ENCODE measurements at regions not wholly inside any gene's neighbourhood (a gene's known extent, or its start where the extent isn't known, plus 50 kb on each side); places are given as distances from the start of the nearest gene placed in this dataset.

- DNase-seq (no peak), ATAC-seq (no peak)
- Mint-ChIP-seq H3K27ac (no peak overlapping the region), H3K4me3 (no peak overlapping the region), H3K27me3 (peaks cover 0 to 2% (median 0%) of the 10 kb centered on the region in 5 donors), H3K9me3 (no peaks in the 10 kb centered on the region), H3K36me3 (no peaks in the 10 kb centered on the region), H3K4me1 (peaks cover 0 to 6% (median 0%) of the 10 kb centered on the region in 4 donors)
- POLR2A ChIA-PET = no interaction called here
Measured at GRCh38 chr2:37523814-37524362, 147.6 kb downstream of the CDC42EP3 start.

GRCh38 chr2:37526323-37526722 lies 145.1 kb downstream of the CDC42EP3 start:
- H3K4me3 Mint-ChIP-seq = no peak overlapping the region
- no peaks in the 10 kb centered on the region for H3K9me3 Mint-ChIP-seq
- no peak for ATAC-seq
- POLR2A ChIA-PET = no interaction called here
- peaks cover 0 to 3% (median 0%) of the 10 kb centered on the region in 3 donors for H3K36me3 Mint-ChIP-seq
- no peak overlapping the region for H3K27ac Mint-ChIP-seq
- peaks cover 0 to 2% (median 0%) of the 10 kb centered on the region in 5 donors for H3K27me3 Mint-ChIP-seq
- no peak for DNase-seq
- H3K4me1 Mint-ChIP-seq = peaks cover 0 to 6% (median 0%) of the 10 kb centered on the region in 4 donors

- peaks cover 0 to 3% (median 0%) of the 10 kb centered on the region in 3 donors for H3K36me3 Mint-ChIP-seq
- no peaks in the 10 kb centered on the region for H3K9me3 Mint-ChIP-seq
- H3K27ac Mint-ChIP-seq = peak overlapping the region in 1 of 10 donors; percentile 10
- H3K4me1 Mint-ChIP-seq = peaks cover 0 to 6% (median 0%) of the 10 kb centered on the region in 4 donors
- POLR2A ChIA-PET = no interaction called here
- DNase-seq = no peak
- no peak for ATAC-seq
- H3K27me3 Mint-ChIP-seq = peaks cover 0 to 2% (median 0%) of the 10 kb centered on the region in 5 donors
- no peak overlapping the region for H3K4me3 Mint-ChIP-seq
Measured at GRCh38 chr2:37526856-37527255, 144.6 kb downstream of the CDC42EP3 start.

- H3K4me1 Mint-ChIP-seq = peaks cover 0 to 6% (median 0%) of the 10 kb centered on the region in 4 donors
- H3K4me3 Mint-ChIP-seq = no peak overlapping the region
- ATAC-seq (no peak), DNase-seq (no peak)
- H3K36me3 Mint-ChIP-seq = peaks cover 0 to 3% (median 0%) of the 10 kb centered on the region in 3 donors
- POLR2A ChIA-PET = interaction anchor here (0.7 kb wide), 1 partner anchor 137 kb away, joined by 6 read pairs; no protein-coding TSS in a partner anchor
- H3K9me3 Mint-ChIP-seq = no peaks in the 10 kb centered on the region
- no peak overlapping the region for H3K27ac Mint-ChIP-seq
- peaks cover 0 to 2% (median 0%) of the 10 kb centered on the region in 5 donors for H3K27me3 Mint-ChIP-seq
Measured at GRCh38 chr2:37527361-37527760, 144.1 kb downstream of the CDC42EP3 start.

GRCh38 chr2:37529830-37530415 lies 141.5 kb downstream of the CDC42EP3 start:
- peaks cover 0 to 3% (median 0%) of the 10 kb centered on the region in 3 donors for H3K36me3 Mint-ChIP-seq
- DNase-seq = no peak
- peaks cover 0 to 6% (median 0%) of the 10 kb centered on the region in 4 donors for H3K4me1 Mint-ChIP-seq
- no peak overlapping the region for H3K4me3 Mint-ChIP-seq
- H3K27me3 Mint-ChIP-seq = peaks cover 0 to 2% (median 0%) of the 10 kb centered on the region in 5 donors
- no peak for ATAC-seq
- H3K9me3 Mint-ChIP-seq = no peaks in the 10 kb centered on the region
- POLR2A ChIA-PET = interaction anchor here (0.5 kb wide), 1 partner anchor 745 kb away, joined by 6 read pairs; no protein-coding TSS in a partner anchor
- no peak overlapping the region for H3K27ac Mint-ChIP-seq

- Mint-ChIP-seq H3K27me3 (no peaks in the 10 kb centered on the region), H3K36me3 (peaks cover 0 to 3% (median 0%) of the 10 kb centered on the region in 3 donors), H3K9me3 (no peaks in the 10 kb centered on the region), H3K27ac (no peak overlapping the region), H3K4me3 (no peak overlapping the region), H3K4me1 (peaks cover 0 to 3% (median 2%) of the 10 kb centered on the region in 4 donors)
- POLR2A ChIA-PET = no interaction called here
- ATAC-seq (no peak), DNase-seq (no peak)
Measured at GRCh38 chr2:37532503-37532902, 138.9 kb downstream of the CDC42EP3 start.

DNA sequence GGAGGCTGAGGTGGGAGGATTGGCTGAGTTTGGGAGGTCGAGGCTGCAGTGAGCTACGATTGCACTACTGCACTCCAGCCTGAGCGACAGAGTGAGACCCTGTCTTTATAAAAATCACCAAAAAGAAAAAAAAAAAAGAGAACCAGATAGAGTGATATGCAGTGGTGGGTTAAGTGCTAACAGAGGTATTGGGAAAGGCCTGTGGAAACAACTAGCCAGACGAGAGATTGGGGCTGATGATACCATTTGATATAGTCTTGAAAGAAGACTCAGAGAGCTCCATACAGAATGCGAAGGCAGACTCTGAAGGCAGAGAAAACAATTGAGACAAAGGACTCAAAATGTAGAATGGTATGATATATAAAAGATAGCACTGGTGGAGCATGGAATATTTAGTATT lies 134.1 kb downstream of the CDC42EP3 start:
- Mint-ChIP-seq H3K4me3 (no peak overlapping the region), H3K4me1 (peaks cover 0 to 3% (median 1%) of the 10 kb centered on the region in 4 donors), H3K27ac (peak overlapping the region in 2 of 10 donors; percentile 51 to 67), H3K9me3 (peaks cover 0 to 4% (median 0%) of the 10 kb centered on the region in 9 donors), H3K27me3 (peaks cover 0 to 3% (median 0%) of the 10 kb centered on the region in 5 donors), H3K36me3 (peaks cover 0 to 4% (median 0%) of the 10 kb centered on the region in 3 donors)
- ATAC-seq (no peak), DNase-seq (no peak)
- POLR2A ChIA-PET = no interaction called here

GRCh38 chr2:37541516-37541915 lies 129.9 kb downstream of the CDC42EP3 start:
- DNase-seq (no peak), ATAC-seq (no peak)
- peaks cover 0 to 4% (median 0%) of the 10 kb centered on the region in 9 donors for H3K9me3 Mint-ChIP-seq
- H3K27ac Mint-ChIP-seq = no peak overlapping the region
- H3K27me3 Mint-ChIP-seq = peaks cover 0 to 4% (median 0%) of the 10 kb centered on the region in 5 donors
- peaks cover 0 to 4% (median 0%) of the 10 kb centered on the region in 3 donors for H3K36me3 Mint-ChIP-seq
- H3K4me1 Mint-ChIP-seq = peaks cover 0 to 3% (median 2%) of the 10 kb centered on the region in 4 donors
- H3K4me3 Mint-ChIP-seq = no peak overlapping the region
- POLR2A ChIA-PET = no interaction called here

DNA sequence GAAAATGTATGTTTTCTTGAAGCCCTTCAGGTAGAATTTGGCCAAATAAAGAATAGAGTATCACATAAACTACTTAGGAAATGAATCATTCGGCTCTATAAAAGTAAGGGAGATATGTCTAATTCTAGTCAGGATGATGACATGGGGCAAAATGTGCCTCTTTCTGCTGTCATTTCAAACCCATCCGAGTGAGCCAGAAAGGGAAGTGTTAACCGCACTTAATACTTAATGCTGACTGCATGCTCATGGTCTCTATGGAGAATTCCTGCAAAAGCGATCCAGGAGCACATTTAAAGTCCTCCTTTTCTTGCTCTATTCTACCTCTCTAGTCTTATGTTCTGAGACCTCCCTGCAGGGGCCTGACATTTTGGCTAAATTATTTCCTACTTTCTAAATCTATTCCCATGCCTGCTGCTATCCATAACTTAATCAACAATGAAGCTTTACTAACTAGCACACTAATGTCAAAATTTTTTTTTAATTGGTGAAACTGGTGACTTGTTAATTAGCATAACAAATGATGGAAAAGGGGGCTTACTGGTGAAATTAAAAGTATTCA lies 127.4 kb downstream of the CDC42EP3 start:
- POLR2A ChIA-PET = no interaction called here
- Mint-ChIP-seq H3K4me3 (no peak overlapping the region), H3K27ac (no peak overlapping the region), H3K27me3 (peaks cover 0 to 4% (median 0%) of the 10 kb centered on the region in 5 donors), H3K36me3 (peaks cover 0 to 4% (median 0%) of the 10 kb centered on the region in 3 donors), H3K4me1 (peaks cover 0 to 9% (median 4%) of the 10 kb centered on the region in 4 donors), H3K9me3 (peaks cover 0 to 3% (median 0%) of the 10 kb centered on the region in 9 donors)
- ATAC-seq = no peak
- no peak for DNase-seq

DNA sequence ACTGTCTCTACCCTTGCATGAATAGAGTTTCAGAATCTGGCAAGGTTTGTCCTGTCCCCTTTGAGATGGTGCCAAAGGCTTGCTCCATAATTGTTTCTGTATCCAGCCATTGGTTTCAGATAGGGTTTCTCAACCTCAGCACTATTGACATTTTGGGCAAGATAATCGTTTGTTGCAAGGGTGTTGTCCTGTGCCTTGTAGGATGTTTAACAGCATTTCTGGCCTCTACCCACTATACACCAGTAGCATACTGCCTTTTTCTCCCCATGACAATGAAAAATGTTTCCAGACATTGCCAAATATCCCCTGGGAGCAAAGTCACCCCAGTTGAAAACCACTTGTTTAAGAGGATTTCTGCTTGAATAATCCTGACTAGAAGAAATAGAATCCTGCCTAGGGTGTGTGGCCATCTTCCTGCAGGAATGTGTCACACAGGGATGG lies 126.8 kb downstream of the CDC42EP3 start:
- Mint-ChIP-seq H3K27ac (no peak overlapping the region), H3K4me3 (no peak overlapping the region), H3K36me3 (no peaks in the 10 kb centered on the region), H3K27me3 (peaks cover 0 to 4% (median 0%) of the 10 kb centered on the region in 5 donors), H3K4me1 (peaks cover 0 to 9% (median 5%) of the 10 kb centered on the region in 4 donors), H3K9me3 (no peaks in the 10 kb centered on the region)
- no peak for ATAC-seq
- POLR2A ChIA-PET = interaction anchor here (0.7 kb wide), 1 partner anchor 92 kb away, joined by 3 read pairs; no protein-coding TSS in a partner anchor
- DNase-seq = no peak

- H3K36me3 Mint-ChIP-seq = no peaks in the 10 kb centered on the region
- H3K4me1 Mint-ChIP-seq = peaks cover 6 to 23% (median 12%) of the 10 kb centered on the region in 4 donors
- no peak overlapping the region for H3K27ac Mint-ChIP-seq
- no peaks in the 10 kb centered on the region for H3K9me3 Mint-ChIP-seq
- ATAC-seq (no peak), DNase-seq (no peak)
- POLR2A ChIA-PET = interaction anchor here (0.6 to 0.7 kb wide), 2 partner anchors 73 to 85 kb away, joined by 3 read pairs; no protein-coding TSS in a partner anchor
- H3K4me3 Mint-ChIP-seq = no peak overlapping the region
- H3K27me3 Mint-ChIP-seq = no peaks in the 10 kb centered on the region
Measured at GRCh38 chr2:37549598-37549997, 121.8 kb downstream of the CDC42EP3 start.

GRCh38 chr2:37550190-37550589 lies 121.3 kb downstream of the CDC42EP3 start:
- ATAC-seq (no peak), DNase-seq (no peak)
- Mint-ChIP-seq H3K4me3 (no peak overlapping the region), H3K27me3 (no peaks in the 10 kb centered on the region), H3K27ac (peak overlapping the region in 1 of 10 donors; percentile 45), H3K36me3 (no peaks in the 10 kb centered on the region), H3K4me1 (peaks cover 6 to 20% (median 12%) of the 10 kb centered on the region in 4 donors), H3K9me3 (no peaks in the 10 kb centered on the region)
- POLR2A ChIA-PET = no interaction called here

GRCh38 chr2:37551783-37552182 lies 119.7 kb downstream of the CDC42EP3 start:
- Mint-ChIP-seq H3K4me3 (no peak overlapping the region), H3K9me3 (no peaks in the 10 kb centered on the region), H3K27ac (no peak overlapping the region), H3K27me3 (no peaks in the 10 kb centered on the region), H3K36me3 (no peaks in the 10 kb centered on the region), H3K4me1 (peaks cover 4 to 20% (median 10%) of the 10 kb centered on the region in 4 donors)
- DNase-seq (no peak), ATAC-seq (no peak)
- POLR2A ChIA-PET = interaction anchor here (0.5 kb wide), 1 partner anchor 14 kb away, joined by 4 read pairs; no protein-coding TSS in a partner anchor

Data from naive thymus-derived CD8-positive, alpha-beta T cell (primary cell).